Kidney capillary endothelial cell (primary cell): ENCODE measurements at regions not wholly inside any gene's neighbourhood (a gene's known extent, or its start where the extent isn't known, plus 50 kb on each side); places are given as distances from the start of the nearest gene placed in this dataset.
A peak's percentile ranks its signal among the peaks of the same experiment; 100 is the strongest.
"Not testable (repeated sequence)": the region's sequence is repeated elsewhere in the genome, so short reads cannot be mapped to it uniquely, and the experiment has no call there.

Experiments
- DNase-seq: peaks from one replicate; pipeline ENCODE4 v3.0.0-alpha.2; 2018; ENCODE audit warnings: low spot score

DNA sequence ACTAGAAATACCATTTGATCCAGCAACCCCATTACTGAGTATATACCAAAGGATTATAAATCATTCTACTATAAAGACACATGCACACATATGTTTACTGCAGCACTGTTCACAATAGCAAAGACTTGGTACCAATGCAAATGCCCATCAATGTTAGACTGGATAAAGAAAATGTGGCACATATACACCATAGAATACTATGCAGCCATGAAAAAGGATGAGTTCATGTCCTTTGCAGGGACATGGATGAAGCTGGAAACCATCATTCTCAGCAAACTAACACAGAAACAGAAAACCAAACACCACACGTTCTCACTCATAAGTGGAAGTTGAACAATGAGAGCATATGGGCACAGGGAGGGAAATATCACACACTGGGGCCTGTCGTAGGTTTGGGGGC is 106.0 kb downstream of the SPATA18 start:
- not testable (repeated sequence) for DNase-seq

- DNase-seq: peak; percentile 10
These were observed 106.7 kb downstream of the SPATA18 start for GRCh38 chr4:52157641-52158316.

- DNase-seq: no peak
These were observed 109.8 kb downstream of the SPATA18 start for GRCh38 chr4:52160859-52161258.

DNA sequence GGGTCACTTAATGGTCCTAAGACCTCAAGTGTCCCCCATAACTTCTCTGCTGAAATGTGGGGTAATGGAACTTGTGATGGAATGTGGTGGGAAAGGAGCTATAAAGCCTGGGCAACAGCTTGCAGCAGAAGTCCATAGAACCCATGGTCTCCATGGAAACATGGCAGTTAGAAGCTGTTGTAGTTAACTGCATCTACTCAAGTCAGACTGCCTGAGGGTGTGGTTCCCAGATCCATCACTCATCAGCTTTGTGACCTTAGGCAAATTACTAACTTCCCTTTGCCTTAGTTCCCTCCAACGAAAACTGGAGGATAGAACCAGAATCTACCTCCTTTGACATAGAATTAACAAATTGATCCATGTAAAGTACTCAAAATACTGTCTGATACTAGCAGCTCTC is 113.0 kb downstream of the SPATA18 start:
- no peak for DNase-seq

DNA sequence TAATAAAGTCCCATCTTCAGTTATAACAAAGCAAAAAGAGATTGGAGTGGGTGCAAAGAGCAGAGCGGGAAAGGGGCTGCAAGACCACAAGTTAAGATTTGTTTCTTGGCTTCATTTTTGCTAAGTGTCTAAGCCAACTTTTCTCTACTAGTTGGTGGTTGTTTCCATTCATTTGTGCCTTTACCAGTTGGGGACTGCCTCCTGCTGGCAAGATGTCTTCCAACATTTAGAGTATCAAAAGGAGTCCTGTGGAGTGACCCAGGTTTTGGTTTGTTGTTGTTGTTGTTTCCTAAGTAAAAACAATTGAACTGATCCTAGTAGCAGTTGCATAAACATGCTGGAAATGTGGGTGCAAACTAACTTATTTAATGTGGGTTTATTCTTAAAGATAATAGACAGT is 121.1 kb downstream of the SPATA18 start:
- no peak for DNase-seq

DNA sequence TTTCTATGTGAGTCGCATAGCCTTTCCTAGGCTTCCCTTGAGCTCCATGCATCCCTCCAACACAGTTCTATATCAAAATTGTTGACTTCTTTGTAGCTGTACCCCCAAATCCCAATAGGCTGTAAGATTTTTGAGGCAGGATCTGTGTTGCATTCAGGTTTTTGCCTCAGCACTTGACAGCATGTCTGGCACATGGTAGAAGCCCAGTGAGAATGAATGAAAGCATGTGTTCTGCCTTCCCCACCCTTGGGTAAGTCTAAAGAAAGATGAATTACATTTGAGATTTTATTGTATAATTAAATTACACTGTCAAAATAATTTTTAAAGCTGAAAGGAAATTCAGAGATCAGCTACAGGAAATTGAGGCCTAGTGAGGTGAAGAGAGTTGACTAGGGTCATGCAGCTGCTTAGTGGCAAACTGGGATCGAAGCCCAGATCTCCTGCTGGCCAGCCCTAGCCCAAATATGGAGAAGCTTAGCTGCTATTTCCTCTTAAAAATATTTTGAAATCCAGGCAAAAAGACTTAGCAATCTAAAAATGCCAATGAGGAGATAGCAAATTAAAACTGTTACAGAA is 122.5 kb downstream of the SPATA18 start:
- no peak for DNase-seq

DNA sequence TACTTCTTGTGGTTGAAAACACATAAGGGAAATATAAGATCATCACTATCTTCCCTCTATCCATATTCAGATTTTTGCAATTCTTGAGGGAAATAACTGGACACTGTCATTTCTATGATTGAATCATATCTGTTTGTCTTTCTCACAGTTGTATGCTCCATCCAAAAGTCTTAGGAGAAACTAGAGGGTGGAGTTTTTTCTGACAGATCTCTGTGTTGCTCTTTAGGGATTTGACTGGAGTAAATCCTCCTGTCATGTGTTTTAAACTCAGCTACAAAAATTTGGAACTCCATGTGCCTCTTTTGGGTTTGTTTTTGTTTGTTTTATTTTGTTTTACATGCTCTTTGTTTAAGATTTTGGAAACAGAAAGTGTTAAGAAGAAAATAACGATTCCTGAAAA is 136.5 kb downstream of the SPATA18 start:
- DNase-seq: no peak

GRCh38 chr4:52192001-52192400 is 140.9 kb downstream of the SPATA18 start:
- DNase-seq: no peak

DNA sequence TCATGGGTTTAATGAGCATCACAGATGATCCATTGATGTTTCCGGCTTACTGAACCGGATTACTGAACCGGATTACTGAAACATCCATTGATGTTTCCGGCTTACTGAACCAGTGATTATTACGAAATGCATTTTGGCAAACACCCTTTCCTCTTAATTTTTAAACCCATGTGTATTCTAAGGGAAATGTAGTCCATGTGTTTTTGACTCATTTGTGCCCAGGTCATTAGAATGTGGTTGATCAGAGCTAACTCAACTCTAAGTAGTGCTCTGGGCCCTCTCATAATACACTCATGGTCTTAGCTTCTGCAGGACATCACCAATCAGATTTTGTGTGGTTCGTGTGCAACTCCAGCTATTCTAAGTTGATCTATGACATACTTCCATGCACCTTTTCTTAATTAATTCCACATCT is 141.6 kb downstream of the SPATA18 start:
- DNase-seq: no peak

DNA sequence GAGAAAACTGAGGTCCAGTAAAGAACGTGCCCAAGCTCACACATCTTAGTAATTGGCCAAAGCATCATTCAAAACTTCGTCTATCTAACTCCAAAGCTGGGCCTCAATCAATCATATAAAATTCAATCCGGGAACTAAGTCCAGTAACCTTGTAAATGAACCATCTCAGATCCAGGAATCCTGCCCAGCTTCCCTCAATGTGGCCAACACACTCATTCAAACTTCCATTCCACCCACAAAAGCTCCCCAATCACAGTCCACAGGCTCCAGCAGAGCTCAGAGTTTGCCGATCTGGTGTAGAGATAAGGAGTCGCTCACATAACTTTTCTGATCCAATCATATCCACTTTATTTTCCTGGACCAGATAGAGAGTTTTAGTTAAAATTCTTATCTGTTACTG is 144.8 kb downstream of the SPATA18 start:
- no peak for DNase-seq

DNA sequence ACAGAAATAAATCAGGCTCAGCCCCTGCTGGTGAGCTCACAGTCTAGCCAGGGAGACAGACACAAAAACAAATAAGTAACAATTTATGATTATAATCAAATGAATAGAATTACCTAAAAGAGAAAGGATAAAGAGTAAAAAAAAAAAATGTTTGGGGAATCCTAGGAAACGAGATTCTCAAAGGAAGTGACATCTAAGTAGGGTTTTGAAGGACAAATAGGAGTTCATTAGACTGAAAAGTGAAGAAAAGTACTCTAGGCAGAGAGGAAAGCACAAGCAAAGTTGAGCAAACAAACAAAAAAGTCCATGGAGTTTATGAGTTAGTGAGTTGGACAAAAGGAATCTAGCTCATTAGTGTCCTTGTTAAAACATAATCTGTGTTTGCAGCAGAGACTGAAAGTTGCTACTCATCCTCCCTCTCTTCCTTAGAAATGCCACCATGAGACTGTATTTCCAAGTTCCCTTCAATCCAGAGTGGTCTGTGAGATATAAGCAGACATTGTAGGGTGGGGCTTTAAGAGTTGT is 145.6 kb downstream of the SPATA18 start:
- DNase-seq: no peak

- no peak for DNase-seq
These were observed 146.2 kb downstream of the SPATA18 start for GRCh38 chr4:52197306-52197705.

GRCh38 chr4:52198294-52198693 is 147.2 kb downstream of the SPATA18 start:
- DNase-seq: no peak

DNA sequence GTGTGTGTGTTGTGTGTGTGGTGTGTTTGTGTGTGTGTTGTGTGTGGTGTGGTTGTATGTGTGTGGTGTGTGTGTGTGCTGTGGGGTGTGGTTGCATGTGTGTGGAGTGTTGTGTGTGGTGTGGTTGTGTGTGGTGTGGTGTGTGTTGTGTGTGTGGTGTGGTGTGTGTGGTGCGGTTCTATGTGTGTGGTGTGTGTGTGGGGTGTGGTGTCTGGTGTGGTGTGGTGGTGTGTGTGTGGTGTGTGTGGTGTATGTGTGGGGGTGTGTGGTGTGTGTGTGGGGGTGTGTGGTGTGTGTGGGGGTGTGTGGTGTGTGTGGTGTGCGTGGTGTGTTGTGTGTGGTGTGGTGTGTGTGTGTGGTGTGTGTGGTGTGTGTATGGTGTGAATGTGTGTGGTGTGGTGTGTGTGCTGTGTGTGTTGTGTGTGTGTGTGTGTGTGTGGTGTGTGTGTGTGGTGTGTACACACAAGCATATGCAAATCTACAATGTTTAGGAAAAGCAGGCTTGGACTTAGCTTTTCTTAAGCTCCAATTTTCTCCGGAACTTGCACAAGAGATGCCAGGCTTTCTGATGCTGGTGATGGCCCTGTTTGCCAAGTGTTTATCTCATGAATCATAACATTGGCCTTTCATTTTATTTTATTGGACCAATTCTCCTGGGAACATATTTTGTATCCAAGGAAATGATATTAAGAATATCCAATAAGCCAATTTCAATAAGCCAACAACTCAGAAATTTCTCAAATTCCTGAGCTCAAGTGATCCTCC is 148.7 kb downstream of the SPATA18 start:
- DNase-seq: no peak

DNA sequence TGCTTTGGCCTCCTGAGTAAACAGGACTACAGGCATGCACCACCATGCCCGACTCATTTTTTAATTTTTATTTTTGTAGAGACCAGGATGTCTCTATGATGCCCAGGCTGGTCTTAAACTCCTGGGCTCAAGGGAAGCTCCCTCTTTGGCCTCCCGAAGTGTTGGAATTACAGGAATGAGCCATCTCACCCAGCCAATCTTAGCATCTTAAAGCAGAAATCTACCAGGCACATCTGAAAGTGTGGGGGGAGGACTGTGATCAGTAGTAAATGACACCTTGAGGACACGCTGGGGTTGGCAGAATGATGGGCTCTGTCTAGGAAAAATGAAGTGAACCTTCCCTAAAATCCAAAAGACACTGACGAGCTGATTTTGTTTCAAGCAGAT is 149.2 kb downstream of the SPATA18 start:
- no peak for DNase-seq

DNA sequence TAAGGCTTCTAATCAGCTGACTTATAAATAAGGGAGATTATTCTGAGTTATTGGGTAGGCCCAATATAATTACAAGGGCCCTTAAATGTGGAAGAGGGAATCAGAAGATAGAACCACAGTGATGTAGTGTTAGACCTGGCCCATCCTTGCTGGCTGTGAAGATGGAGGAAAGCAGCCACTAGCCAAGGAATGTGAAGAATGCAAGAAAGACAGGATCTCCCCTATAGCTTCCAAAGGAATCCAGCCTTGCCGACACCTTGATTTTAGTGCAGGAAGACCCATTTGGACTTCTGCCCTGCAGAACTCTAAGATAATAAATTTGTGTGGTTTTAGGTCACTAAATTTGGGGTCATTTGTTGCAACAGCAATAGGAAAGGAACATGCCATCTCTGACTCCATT is 150.6 kb downstream of the SPATA18 start:
- DNase-seq: no peak

DNA sequence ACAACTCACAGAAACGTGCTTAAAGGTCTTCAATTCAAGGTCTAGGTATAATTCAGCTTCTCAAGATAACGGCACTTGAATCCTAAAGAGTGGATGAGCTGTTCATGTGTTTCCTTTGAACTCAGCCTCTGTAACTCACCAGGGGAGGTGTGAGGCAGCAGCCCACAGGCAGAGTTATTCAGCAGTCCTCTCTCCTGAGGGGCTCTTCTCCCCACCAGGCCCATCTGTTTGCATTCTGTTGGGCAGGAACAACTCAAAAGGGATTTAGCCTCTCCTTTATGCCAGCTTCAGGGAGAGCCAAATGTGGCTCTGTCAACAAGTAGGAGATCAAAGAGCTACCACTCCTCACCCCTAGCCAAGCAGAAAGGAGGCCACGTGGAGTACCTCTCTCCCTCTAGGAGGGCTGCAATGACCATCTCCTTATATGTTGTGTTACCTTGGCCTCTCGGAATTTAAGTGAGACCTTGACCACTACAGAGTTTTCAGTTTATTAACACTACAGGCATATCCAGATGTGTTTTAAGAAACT is 151.2 kb downstream of the SPATA18 start:
- DNase-seq: no peak

DNA sequence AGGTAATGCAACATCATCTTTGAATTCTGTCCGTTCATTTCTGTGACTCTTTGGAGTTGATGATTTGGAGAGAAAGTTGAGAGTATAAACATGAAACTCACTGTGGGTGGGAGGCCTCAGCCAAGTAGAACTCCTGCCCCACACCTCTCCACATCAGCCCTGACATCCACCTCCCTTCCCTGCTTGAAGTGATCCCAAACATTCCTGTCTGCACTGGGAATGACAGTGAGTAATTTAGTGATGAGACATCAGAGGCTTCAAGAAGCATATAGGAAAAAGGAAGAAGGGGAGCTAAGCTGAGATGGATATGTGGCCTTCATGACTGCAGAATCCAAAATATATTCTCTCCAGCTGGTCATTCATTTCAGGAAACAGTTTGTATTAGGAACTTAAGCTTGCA is 151.8 kb downstream of the SPATA18 start:
- no peak for DNase-seq

DNA sequence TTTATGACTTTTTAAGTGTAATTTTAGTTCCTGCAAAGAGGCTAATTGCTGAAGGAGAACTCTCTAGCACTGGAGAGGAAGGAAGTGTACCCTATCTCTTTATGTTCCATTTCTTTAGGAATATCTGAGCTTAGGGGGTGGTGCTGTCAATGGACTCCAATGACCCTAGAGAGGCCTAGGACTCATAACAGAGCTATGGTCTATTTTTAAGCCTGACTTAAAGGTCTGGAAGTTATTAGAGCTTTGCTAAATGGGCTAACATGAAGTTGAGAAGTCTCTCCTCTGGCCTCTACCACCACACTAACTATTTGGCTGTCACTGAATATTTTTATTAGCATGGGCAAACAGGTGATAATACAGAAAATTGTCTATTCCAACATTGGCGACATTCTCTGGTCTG is 152.2 kb downstream of the SPATA18 start:
- DNase-seq: no peak

DNA sequence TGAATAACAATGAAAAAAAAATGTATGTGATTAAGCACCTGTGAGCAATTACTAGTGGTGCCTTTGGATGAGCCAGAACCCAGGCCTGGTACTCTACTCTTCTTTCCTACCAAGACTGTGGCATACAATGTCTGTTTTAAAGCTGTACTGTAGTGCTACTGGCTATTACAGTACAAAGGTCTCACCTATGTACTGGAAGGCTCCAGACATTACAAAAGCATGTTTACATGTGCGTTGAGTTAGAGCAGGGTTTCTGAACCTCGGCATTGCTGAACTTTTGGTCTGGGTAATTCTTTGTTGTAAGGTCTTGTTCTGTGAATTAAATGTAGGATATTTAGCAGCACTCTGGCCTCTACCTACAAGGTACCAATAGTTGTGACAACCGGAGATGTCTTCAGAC is 153.8 kb downstream of the SPATA18 start:
- no peak for DNase-seq

GRCh38 chr4:52207146-52207545 is 156.0 kb downstream of the SPATA18 start:
- DNase-seq: not testable (repeated sequence)

- DNase-seq: no peak
These were observed 161.6 kb downstream of the SPATA18 start for GRCh38 chr4:52212702-52213101.

DNA sequence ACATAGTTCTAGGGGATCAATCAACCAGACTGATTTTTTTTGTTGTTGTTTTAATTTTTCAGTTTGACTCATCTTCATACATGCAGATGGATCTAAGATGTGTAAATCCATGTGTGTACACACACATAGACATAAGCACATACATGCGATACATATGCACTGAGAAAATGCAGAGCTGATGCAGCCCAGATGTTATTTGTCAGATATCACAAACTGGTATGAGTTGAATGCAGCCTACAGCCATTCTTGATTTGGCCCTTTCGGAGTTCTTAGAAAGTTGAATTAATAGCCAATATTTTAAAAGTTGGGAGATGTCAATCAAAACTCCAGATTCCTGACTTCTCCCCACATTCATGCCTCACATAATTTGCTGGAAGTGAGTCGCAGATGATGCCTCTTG is 180.4 kb downstream of the SPATA18 start:
- DNase-seq: no peak
